K562 (cell line): ENCODE measurements at regions not wholly inside any gene's neighbourhood (a gene's known extent, or its start where the extent isn't known, plus 50 kb on each side); places are given as distances from the start of the nearest gene placed in this dataset.

Experiments used
- ATF3 ChIP-seq, 2 experiments: fragments of 450-650 bp in 1 of 2; sonication (generic) in 1 of 2; formaldehyde crosslinking in 1 of 2; IDR thresholded peaks in 1 of 2; conservative IDR thresholded peaks in 1 of 2; 2 replicates each; pipeline versions ENCODE4 v1.6.1 to v1.8.1; 2016 to 2023; ENCODE audit warnings: mild to moderate bottlenecking in 2 of 2, moderate library complexity in 2 of 2, inconsistent platforms in 1 of 2, missing genetic modification reagents in 1 of 2
- CREB1 ChIP-seq, 2 experiments: sonication (generic) in 1 of 2; formaldehyde crosslinking in 1 of 2; IDR thresholded peaks; 2 replicates each; pipeline versions ENCODE4 v1.6.1 to v1.8.0; 2012 to 2022; ENCODE audit warnings: inconsistent platforms in 1 of 2, mild to moderate bottlenecking in 1 of 2, missing genetic modification reagents in 1 of 2, moderate library complexity in 1 of 2
- DMBX1 ChIP-seq: fragments of 250-450 bp; sonication (Bioruptor Pico); IDR thresholded peaks from 2 replicates; pipeline ENCODE4 v1.8.0; 2022; ENCODE audit warnings: inconsistent platforms, mild to moderate bottlenecking, moderate library complexity, borderline replicate concordance
- DPF2 ChIP-seq: fragments of 450-650 bp; IDR thresholded peaks from 2 replicates; pipeline ENCODE4 v1.6.1; 2016
- E2F1 ChIP-seq: sonication (generic); formaldehyde crosslinking; IDR thresholded peaks from 2 replicates; pipeline ENCODE4 v1.8.1; 2023; ENCODE audit warnings: mild to moderate bottlenecking, missing genetic modification reagents, moderate library complexity
- E2F5 ChIP-seq: sonication (generic); formaldehyde crosslinking; IDR thresholded peaks from 2 replicates; pipeline ENCODE4 v1.8.0; 2022; ENCODE audit warnings: mild to moderate bottlenecking, missing genetic modification reagents
- ELK1 ChIP-seq: sonication (generic); formaldehyde crosslinking; IDR thresholded peaks from 2 replicates; pipeline ENCODE4 v1.8.1; 2022; ENCODE audit warnings: missing genetic modification reagents
- HDAC1 ChIP-seq, 2 experiments: fragments of 450-650 bp; IDR thresholded peaks; 2 replicates each; pipeline ENCODE4 v1.6.1; 2016 to 2017; ENCODE audit warnings: inconsistent platforms in 1 of 2, mild to moderate bottlenecking in 1 of 2, moderate library complexity in 1 of 2
- KDM1A ChIP-seq, 2 experiments: fragments of 450-650 bp; IDR thresholded peaks; 2 replicates each; pipeline ENCODE4 v1.6.1; 2016; ENCODE audit warnings: mild to moderate bottlenecking in 2 of 2
- NFIX ChIP-seq: fragments of 250-450 bp; sonication (Bioruptor Pico); IDR thresholded peaks from 2 replicates; pipeline ENCODE4 v1.4.0; 2020; ENCODE audit warnings: low read depth, mild to moderate bottlenecking, moderate library complexity
- POLR2AphosphoS2 ChIP-seq: IDR thresholded peaks from 2 replicates; pipeline ENCODE4 v1.6.1; 2012; ENCODE audit warnings: low read length, improper control_type of control experiment
- SMAD4 ChIP-seq: fragments of 250-450 bp; sonication (Bioruptor Pico); conservative IDR thresholded peaks from 2 replicates; pipeline ENCODE4 v1.8.0; 2021; ENCODE audit warnings: inconsistent platforms, mild to moderate bottlenecking, moderate library complexity
- TEAD1 ChIP-seq, 2 experiments: fragments of 450-650 bp in 1 of 2; sonication (generic) in 1 of 2; formaldehyde crosslinking; IDR thresholded peaks; 2 replicates each; pipeline versions ENCODE4 v1.4.0 to v1.8.0; 2020 to 2022; ENCODE audit warnings: mild to moderate bottlenecking in 2 of 2, missing genetic modification reagents in 1 of 2
- THRA ChIP-seq: fragments of 450-650 bp; IDR thresholded peaks from 2 replicates; pipeline ENCODE4 v1.6.1; 2017; ENCODE audit warnings: mild to moderate bottlenecking, moderate library complexity
- UBTF ChIP-seq, 2 experiments: IDR thresholded peaks; 2 replicates each; pipeline ENCODE4 v1.6.1; 2012; ENCODE audit warnings: improper control_type of control experiment in 2 of 2, low read depth in 2 of 2, low read length in 2 of 2, borderline replicate concordance in 1 of 2
- USF1 ChIP-seq: sonication (generic); formaldehyde crosslinking; IDR thresholded peaks from 2 replicates; pipeline ENCODE4 v1.9.0; 2022; ENCODE audit warnings: mild to moderate bottlenecking, missing genetic modification reagents
- ZNF184 ChIP-seq: sonication (generic); formaldehyde crosslinking; IDR thresholded peaks from 2 replicates; pipeline ENCODE4 v1.5.0; 2020; ENCODE audit warnings: missing genetic modification reagents
- ZNF324 ChIP-seq: fragments of 250-450 bp; sonication (Bioruptor Pico); IDR thresholded peaks from 2 replicates; pipeline ENCODE4 v1.4.0; 2020; ENCODE audit warnings: mild to moderate bottlenecking
- ZNF695 ChIP-seq: fragments of 450-650 bp; formaldehyde crosslinking; IDR thresholded peaks from 2 replicates; pipeline ENCODE4 v1.4.0; 2020; ENCODE audit warnings: mild to moderate bottlenecking, moderate library complexity

- TF ChIP-seq ATF3 (IDR thresholded peaks at IDR 0.05): peak; percentile 31; the same call in 1 of the 2 replicates
- TF ChIP-seq ATF3 (CRISPR knock-in tag; conservative IDR thresholded peaks at IDR 0.05): no peak
- TF ChIP-seq POLR2AphosphoS2: no peak
- TF ChIP-seq ZNF695 (CRISPR knock-in tag): no peak
- TF ChIP-seq DMBX1 (CRISPR knock-in tag): peak; percentile 76
- TF ChIP-seq KDM1A (IDR thresholded peaks at IDR 0.05): peak; percentile 90 to 92
- TF ChIP-seq E2F1 (CRISPR knock-in tag): 0 out of 2 replicates have a peak, but pooled peaks have one; percentile 26
- no peak for TF ChIP-seq ELK1 (CRISPR knock-in tag)
- TF ChIP-seq NFIX (CRISPR knock-in tag): 0 out of 2 replicates have a peak, but pooled peaks have one; percentile 23
- TF ChIP-seq HDAC1 (IDR thresholded peaks at IDR 0.05): peak in 1 of 2 experiments; percentile 56; a peak in 1 of 4 replicates
- no peak for TF ChIP-seq ZNF324 (CRISPR knock-in tag)
- TF ChIP-seq ZNF184 (CRISPR knock-in tag): no peak
- peak; percentile 34; the same call in 1 of the 2 replicates for TF ChIP-seq DPF2
- no peak for TF ChIP-seq E2F5 (CRISPR knock-in tag)
- TF ChIP-seq CREB1 (IDR thresholded peaks at IDR 0.05): 0 out of 2 replicates have a peak, but pooled peaks have one; percentile 29
- no peak for TF ChIP-seq CREB1 (CRISPR knock-in tag; IDR thresholded peaks at IDR 0.05)
- TF ChIP-seq TEAD1 (CRISPR knock-in tag; IDR thresholded peaks at IDR 0.05): peak in 1 of 2 experiments; percentile 65; a peak in 1 of 4 replicates
- TF ChIP-seq UBTF (IDR thresholded peaks at IDR 0.05; ENCODE audit: borderline replicate concordance in 1 of 2, low read depth in 2 of 2, low read length in 2 of 2): no peak
- TF ChIP-seq THRA: peak; percentile 23; the same call in 1 of the 2 replicates
- peak; percentile 89 for TF ChIP-seq USF1 (CRISPR knock-in tag)
- peak; percentile 62; the same call in 1 of the 2 replicates for TF ChIP-seq SMAD4
Observed at GRCh38 chr3:14256046-14256445, 77.4 kb downstream of the LSM3 start (continued).
